Panc1 (cell line): ENCODE measurements at regions not wholly inside any gene's neighbourhood (a gene's known extent, or its start where the extent isn't known, plus 50 kb on each side); places are given as distances from the start of the nearest gene placed in this dataset.

Experiments used
- ATAC-seq: fragments of 200-7000 bp; cut with Tn5 transposase; 2 replicates; pipeline ENCODE4 v1.9.1; 2020; ENCODE audit warnings: mild to moderate bottlenecking, moderate library complexity
- BruUV-seq: library from RNA; stranded (reverse); fragments of 400-500 nt; replicated peaks from 2 replicates; lab custom pipeline; 2021; lab: Mats Ljungman, UMichigan
- CTCF ChIA-PET: fragments of 300-600 bp; sonication (Branson Sonifier 250); formaldehyde crosslinking; loops from one replicate; lab custom pipeline; 2022; ENCODE audit warnings: antibody characterized with exemption; lab: Charles Lee
- POLR2A ChIA-PET: fragments of 300-600 bp; sonication (Branson Sonifier 250); formaldehyde crosslinking; loops from one replicate; lab custom pipeline; 2022; ENCODE audit warnings: antibody characterized with exemption; lab: Charles Lee
- DNase-seq: peaks from one replicate; pipeline ENCODE4 v3.0.0-alpha.2; 2010; ENCODE audit warnings: low read depth, low spot score
- H3K27ac ChIP-seq: 2 replicates; pipeline ENCODE4 v1.5.1; 2011; ENCODE audit warnings: mild to moderate bottlenecking, low read length, inconsistent platforms
- H3K27me3 ChIP-seq: fragments of 200-500 bp; sonication (Bioruptor generic); 2 replicates; pipeline ENCODE4 v1.6.0; 2014; ENCODE audit warnings: low read length, inconsistent platforms; ENCODE audit not compliant: control insufficient read depth, insufficient read depth
- H3K36me3 ChIP-seq: fragments of 200-500 bp; sonication (Bioruptor generic); 2 replicates; pipeline ENCODE4 v1.5.1; 2014; ENCODE audit warnings: inconsistent platforms, mild to moderate bottlenecking, low read length, moderate library complexity; ENCODE audit not compliant: control insufficient read depth, insufficient read depth
- H3K4me1 ChIP-seq: 2 replicates; pipeline ENCODE4 v1.5.1; 2011; ENCODE audit warnings: inconsistent platforms, mild to moderate bottlenecking, low read length, moderate library complexity; ENCODE audit not compliant: control insufficient read depth, insufficient read depth
- H3K4me3 ChIP-seq, 2 experiments: 2 replicates each; pipeline ENCODE4 v1.5.1; 2011 to 2012; ENCODE audit warnings: low read depth in 2 of 2, low read length in 2 of 2, mild to moderate bottlenecking in 2 of 2, inconsistent platforms in 1 of 2, moderate library complexity in 1 of 2
- H3K9me3 ChIP-seq: fragments of 200-500 bp; sonication (Bioruptor generic); 2 replicates; pipeline ENCODE4 v1.5.1; 2014; ENCODE audit warnings: low read depth, mild to moderate bottlenecking, inconsistent platforms, low read length, moderate library complexity; ENCODE audit not compliant: control insufficient read depth, insufficient read depth
- CTCF ChIP-seq: fragments of 450-650 bp; IDR thresholded peaks from 2 replicates; pipeline ENCODE4 v1.5.1; 2017; ENCODE audit warnings: mild to moderate bottlenecking
- POLR2AphosphoS5 ChIP-seq: IDR thresholded peaks from 2 replicates; pipeline ENCODE4 v1.6.1; 2012; ENCODE audit warnings: mild to moderate bottlenecking, low read depth, low read length, moderate library complexity
- SIN3A ChIP-seq: IDR thresholded peaks from 2 replicates; pipeline ENCODE4 v1.6.1; 2012; ENCODE audit warnings: low read depth, mild to moderate bottlenecking, low read length, moderate library complexity, borderline replicate concordance; ENCODE audit not compliant: insufficient read depth
- in situ Hi-C: cut with HindIII; loops from 2 replicates; pipeline ENCODE4 v1.10.0; 2016; ENCODE audit warnings: low sequenced_read_pairs, low pct_unique_long_range_greater_than_20kb
- intact Hi-C: fragments of 100-400 bp; cut with micrococcal nuclease; formaldehyde crosslinking; loops from one replicate; pipeline ENCODE4 v1.10.0; 2022; ENCODE audit not compliant: unreplicated experiment
- TF ChIP-seq, protein P1 (sequence below), 2 experiments: IDR thresholded peaks; 2 replicates each; pipeline ENCODE4 v1.6.1; 2011 to 2012; ENCODE audit warnings: low read depth in 2 of 2, control low read depth in 1 of 2, low read length in 1 of 2, mild to moderate bottlenecking in 1 of 2, moderate library complexity in 1 of 2; ENCODE audit not compliant: insufficient read depth in 1 of 2

DNA sequence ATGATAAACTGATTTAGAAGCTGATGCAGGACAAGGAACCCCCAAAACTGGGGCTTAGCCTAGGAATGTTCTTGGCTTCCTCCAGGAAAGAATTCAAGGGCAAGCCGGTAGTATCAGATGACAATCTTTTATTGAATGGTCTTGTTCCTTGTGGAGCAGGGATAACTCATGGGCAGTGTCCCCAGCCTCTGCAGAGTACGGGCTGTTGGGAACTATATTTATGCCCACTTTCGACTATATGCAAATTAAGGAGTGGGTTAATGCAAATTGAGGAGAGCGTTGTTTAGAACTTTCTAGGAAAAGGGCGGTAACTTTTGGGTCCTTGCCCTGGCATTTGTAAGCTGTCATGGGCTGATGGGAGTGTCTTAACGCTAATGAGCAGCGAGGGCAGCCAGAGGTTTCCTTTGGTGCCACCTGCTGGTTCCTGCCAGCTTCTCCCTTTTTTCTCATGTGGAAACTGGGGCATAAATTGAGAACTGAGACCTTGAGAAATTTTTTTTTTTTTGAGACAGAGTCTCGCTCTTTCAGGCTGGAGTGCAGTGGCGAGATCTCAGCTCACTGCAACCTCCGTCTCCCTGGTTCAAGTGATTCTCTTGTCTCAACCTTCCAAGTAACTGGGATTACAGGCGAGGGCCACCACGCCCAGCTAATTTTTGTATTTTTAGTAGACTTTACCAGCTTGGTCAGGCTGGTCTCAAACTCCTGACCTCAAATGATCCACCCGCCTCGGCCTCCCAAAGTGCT, 79.4 kb upstream of the ABCC4 start:
- intact Hi-C loops (loop anchor here (1.0 to 5.0 kb wide), 2 partner anchors 83 to 191 kb away; no protein-coding TSS in a partner anchor), in situ Hi-C loops (no loop called here)
- Histone ChIP-seq H3K4me3 (peak overlapping the region in 1 of 2 experiments; percentile 9; a peak in 2 of 4 replicates), H3K27me3 (no peaks in the 10 kb centered on the region), H3K9me3 (no peaks in the 10 kb centered on the region), H3K27ac (peak overlapping the region; percentile 67), H3K4me1 (no peaks in the 10 kb centered on the region; the same call in 1 of the 2 replicates), H3K36me3 (no peaks in the 10 kb centered on the region)
- peak; percentile 54 for DNase-seq
- CTCF ChIA-PET: interaction anchor here (0.6 to 1.4 kb wide), 10 partner anchors 11 to 519 kb away, joined by 3 to 14 read pairs (median 4); no protein-coding TSS in a partner anchor
- TF ChIP-seq, protein P1, sequence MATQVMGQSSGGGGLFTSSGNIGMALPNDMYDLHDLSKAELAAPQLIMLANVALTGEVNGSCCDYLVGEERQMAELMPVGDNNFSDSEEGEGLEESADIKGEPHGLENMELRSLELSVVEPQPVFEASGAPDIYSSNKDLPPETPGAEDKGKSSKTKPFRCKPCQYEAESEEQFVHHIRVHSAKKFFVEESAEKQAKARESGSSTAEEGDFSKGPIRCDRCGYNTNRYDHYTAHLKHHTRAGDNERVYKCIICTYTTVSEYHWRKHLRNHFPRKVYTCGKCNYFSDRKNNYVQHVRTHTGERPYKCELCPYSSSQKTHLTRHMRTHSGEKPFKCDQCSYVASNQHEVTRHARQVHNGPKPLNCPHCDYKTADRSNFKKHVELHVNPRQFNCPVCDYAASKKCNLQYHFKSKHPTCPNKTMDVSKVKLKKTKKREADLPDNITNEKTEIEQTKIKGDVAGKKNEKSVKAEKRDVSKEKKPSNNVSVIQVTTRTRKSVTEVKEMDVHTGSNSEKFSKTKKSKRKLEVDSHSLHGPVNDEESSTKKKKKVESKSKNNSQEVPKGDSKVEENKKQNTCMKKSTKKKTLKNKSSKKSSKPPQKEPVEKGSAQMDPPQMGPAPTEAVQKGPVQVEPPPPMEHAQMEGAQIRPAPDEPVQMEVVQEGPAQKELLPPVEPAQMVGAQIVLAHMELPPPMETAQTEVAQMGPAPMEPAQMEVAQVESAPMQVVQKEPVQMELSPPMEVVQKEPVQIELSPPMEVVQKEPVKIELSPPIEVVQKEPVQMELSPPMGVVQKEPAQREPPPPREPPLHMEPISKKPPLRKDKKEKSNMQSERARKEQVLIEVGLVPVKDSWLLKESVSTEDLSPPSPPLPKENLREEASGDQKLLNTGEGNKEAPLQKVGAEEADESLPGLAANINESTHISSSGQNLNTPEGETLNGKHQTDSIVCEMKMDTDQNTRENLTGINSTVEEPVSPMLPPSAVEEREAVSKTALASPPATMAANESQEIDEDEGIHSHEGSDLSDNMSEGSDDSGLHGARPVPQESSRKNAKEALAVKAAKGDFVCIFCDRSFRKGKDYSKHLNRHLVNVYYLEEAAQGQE (IDR thresholded peaks at IDR 0.05; ENCODE audit: insufficient read depth in 1 of 2, low read depth in 2 of 2, low read length in 1 of 2): no peak
- TF ChIP-seq CTCF: peak; percentile 87
- ATAC-seq: peak; percentile 93
- POLR2A ChIA-PET: interaction anchor here (0.7 kb wide), 1 partner anchor 83 kb away, joined by 4 read pairs; no protein-coding TSS in a partner anchor
- BruUV-seq: no TSS peak

GRCh38 chr13:95381212-95381527, 79.9 kb upstream of the ABCC4 start:
- in situ Hi-C loops (no loop called here), intact Hi-C loops (loop anchor here (5.0 kb wide), 1 partner anchor 84 kb away; no protein-coding TSS in a partner anchor)
- Histone ChIP-seq H3K36me3 (no peaks in the 10 kb centered on the region), H3K27ac (peak overlapping the region; percentile 67), H3K9me3 (no peaks in the 10 kb centered on the region), H3K4me1 (no peaks in the 10 kb centered on the region; the same call in 1 of the 2 replicates), H3K27me3 (no peaks in the 10 kb centered on the region), H3K4me3 (no peak overlapping the region)
- BruUV-seq: no TSS peak
- ChIA-PET POLR2A (interaction anchor here (0.7 kb wide), 1 partner anchor 84 kb away, joined by 4 read pairs; no protein-coding TSS in a partner anchor), CTCF (interaction anchor here (0.6 to 1.4 kb wide), 8 partner anchors 19 to 519 kb away, joined by 3 to 14 read pairs (median 4); no protein-coding TSS in a partner anchor)
- DNase-seq (no peak), ATAC-seq (0 out of 2 replicates have a peak, but pooled peaks have one; percentile 10)
- TF ChIP-seq POLR2AphosphoS5 (no peak), CTCF (no peak), SIN3A (no peak)
- TF ChIP-seq, protein P1 (IDR thresholded peaks at IDR 0.05; ENCODE audit: insufficient read depth in 1 of 2, low read depth in 2 of 2, low read length in 1 of 2): no peak
